Astrocyte (in vitro differentiated cells and primary cell): ENCODE measurements at regions not wholly inside any gene's neighbourhood (a gene's known extent, or its start where the extent isn't known, plus 50 kb on each side); places are given as distances from the start of the nearest gene placed in this dataset.

Experiments used
- DNase-seq: peaks from one replicate; pipeline ENCODE4 v3.0.0-alpha.2; 2010; ENCODE audit warnings: low read depth
- FAIRE-seq: peaks from 2 replicates; lab custom pipeline; 2011; peaks lifted over from hg19 to GRCh38; lab: Jason Lieb, UNC
- H2AFZ ChIP-seq: 2 replicates; pipeline ENCODE4 v1.6.0; 2012; ENCODE audit warnings: low read depth, low read length, inconsistent platforms
- H3K27ac ChIP-seq: 2 replicates; pipeline ENCODE4 v1.5.1; 2011; ENCODE audit warnings: low read depth, low read length, inconsistent platforms
- H3K27me3 ChIP-seq: 2 replicates; pipeline ENCODE4 v1.6.0; 2011; ENCODE audit warnings: low read length, inconsistent platforms; ENCODE audit not compliant: insufficient read depth
- H3K36me3 ChIP-seq: 2 replicates; pipeline ENCODE4 v1.5.1; 2011; ENCODE audit warnings: low read length, inconsistent platforms; ENCODE audit not compliant: insufficient read depth
- H3K4me1 ChIP-seq: 2 replicates; pipeline ENCODE4 v1.5.1; 2011; ENCODE audit warnings: low read length, inconsistent platforms; ENCODE audit not compliant: insufficient read depth
- H3K4me2 ChIP-seq: 2 replicates; pipeline ENCODE4 v1.6.0; 2012; ENCODE audit warnings: low read length, inconsistent platforms
- H3K4me3 ChIP-seq: 2 replicates; pipeline ENCODE4 v1.5.1; 2011; ENCODE audit warnings: low read depth, mild to moderate bottlenecking, low read length, inconsistent platforms; ENCODE audit not compliant: insufficient read depth
- H3K79me2 ChIP-seq: 2 replicates; pipeline ENCODE4 v1.6.0; 2012; ENCODE audit warnings: mild to moderate bottlenecking, low read length, inconsistent platforms; ENCODE audit not compliant: insufficient read depth
- H3K9ac ChIP-seq: 2 replicates; pipeline ENCODE4 v1.6.0; 2012; ENCODE audit warnings: mild to moderate bottlenecking, low read length, inconsistent platforms
- H3K9me3 ChIP-seq: 2 replicates; pipeline ENCODE4 v1.5.1; 2012; ENCODE audit warnings: low read depth, mild to moderate bottlenecking, low read length, inconsistent platforms; ENCODE audit not compliant: insufficient read depth
- H4K20me1 ChIP-seq: 2 replicates; pipeline ENCODE4 v1.6.0; 2012; ENCODE audit warnings: low read length, inconsistent platforms; ENCODE audit not compliant: insufficient read depth
- H3K27ac Mint-ChIP-seq: one replicate; pipeline ENCODE4 v1.8.0; 2021; ENCODE audit warnings: mild to moderate bottlenecking, mixed read lengths; ENCODE audit not compliant: unreplicated experiment
- H3K27me3 Mint-ChIP-seq: one replicate; pipeline ENCODE4 v1.8.0; 2021; ENCODE audit warnings: low read depth, mixed read lengths; ENCODE audit not compliant: unreplicated experiment
- H3K36me3 Mint-ChIP-seq: one replicate; pipeline ENCODE4 v1.8.0; 2021; ENCODE audit warnings: low read depth, mixed read lengths; ENCODE audit not compliant: unreplicated experiment
- H3K4me1 Mint-ChIP-seq: one replicate; pipeline ENCODE4 v1.8.0; 2021; ENCODE audit warnings: low read depth, mixed read lengths; ENCODE audit not compliant: unreplicated experiment
- H3K4me3 Mint-ChIP-seq: one replicate; pipeline ENCODE4 v1.8.0; 2021; ENCODE audit warnings: mild to moderate bottlenecking, moderate library complexity, mixed read lengths; ENCODE audit not compliant: unreplicated experiment
- H3K9me3 Mint-ChIP-seq: one replicate; pipeline ENCODE4 v1.8.0; 2021; ENCODE audit warnings: mild to moderate bottlenecking, mixed read lengths; ENCODE audit not compliant: unreplicated experiment
- CTCF ChIP-seq: IDR thresholded peaks from 2 replicates; pipeline ENCODE4 v1.5.1; 2011; ENCODE audit warnings: low read depth, mild to moderate bottlenecking, inconsistent platforms, low read length, moderate library complexity; ENCODE audit not compliant: insufficient read depth
- EZH2 ChIP-seq: IDR thresholded peaks from 2 replicates; pipeline ENCODE4 v1.6.1; 2012; ENCODE audit warnings: mild to moderate bottlenecking, low read length, inconsistent platforms; ENCODE audit not compliant: insufficient read depth

- no peak for FAIRE-seq
Measured at GRCh38 chr4:11259837-11260236, 168.9 kb downstream of the HS3ST1 start.

GRCh38 chr4:11252149-11252548 lies 176.5 kb downstream of the HS3ST1 start:
- TF ChIP-seq CTCF (no peak), EZH2 (no peak)
- DNase-seq = no peak
- peaks cover 2% of the 10 kb centered on the region for H3K9me3 Mint-ChIP-seq
- Histone ChIP-seq H2AFZ (no peak overlapping the region), H3K27me3 (peaks cover 6% of the 10 kb centered on the region), H3K4me2 (no peak overlapping the region), H3K27ac (no peak overlapping the region), H3K9ac (no peak overlapping the region), H3K79me2 (no peaks in the 10 kb centered on the region), H3K9me3 (no peaks in the 10 kb centered on the region), H4K20me1 (no peaks in the 10 kb centered on the region), H3K36me3 (no peaks in the 10 kb centered on the region), H3K4me1 (no peaks in the 10 kb centered on the region), H3K4me3 (no peak overlapping the region)
- no peak overlapping the region for H3K27ac Mint-ChIP-seq
- H3K4me3 Mint-ChIP-seq = no peak overlapping the region
- H3K27me3 Mint-ChIP-seq = peaks cover 14% of the 10 kb centered on the region
- no peaks in the 10 kb centered on the region for H3K4me1 Mint-ChIP-seq
- no peaks in the 10 kb centered on the region for H3K36me3 Mint-ChIP-seq
- FAIRE-seq = no peak

More at GRCh38 chr4:11259837-11260236, 168.9 kb downstream of the HS3ST1 start:
- no peak for TF ChIP-seq CTCF
- no peak for TF ChIP-seq EZH2
- no peaks in the 10 kb centered on the region for H3K36me3 Mint-ChIP-seq
- no peak overlapping the region for H3K4me3 Mint-ChIP-seq
- H3K9me3 Mint-ChIP-seq = no peaks in the 10 kb centered on the region
- Histone ChIP-seq H3K36me3 (no peaks in the 10 kb centered on the region), H4K20me1 (no peaks in the 10 kb centered on the region), H3K4me2 (no peak overlapping the region), H3K79me2 (no peaks in the 10 kb centered on the region), H3K9ac (no peak overlapping the region), H3K9me3 (peaks cover 3% of the 10 kb centered on the region), H3K27me3 (no peaks in the 10 kb centered on the region), H2AFZ (no peak overlapping the region), H3K27ac (no peak overlapping the region), H3K4me1 (no peaks in the 10 kb centered on the region), H3K4me3 (no peak overlapping the region)
- H3K27me3 Mint-ChIP-seq = no peaks in the 10 kb centered on the region
- H3K27ac Mint-ChIP-seq = peak overlapping the region; percentile 77
- H3K4me1 Mint-ChIP-seq = peaks cover 7% of the 10 kb centered on the region
- DNase-seq = no peak

- Histone ChIP-seq H3K9ac (no peak overlapping the region), H4K20me1 (no peaks in the 10 kb centered on the region), H3K36me3 (no peaks in the 10 kb centered on the region), H2AFZ (no peak overlapping the region), H3K27me3 (peaks cover 6% of the 10 kb centered on the region), H3K4me1 (no peaks in the 10 kb centered on the region), H3K4me2 (no peak overlapping the region), H3K4me3 (no peak overlapping the region), H3K9me3 (no peaks in the 10 kb centered on the region), H3K79me2 (no peaks in the 10 kb centered on the region), H3K27ac (no peak overlapping the region)
- Mint-ChIP-seq H3K36me3 (no peaks in the 10 kb centered on the region), H3K27me3 (peaks cover 14% of the 10 kb centered on the region), H3K27ac (no peak overlapping the region), H3K4me1 (no peaks in the 10 kb centered on the region), H3K4me3 (no peak overlapping the region), H3K9me3 (peaks cover 2% of the 10 kb centered on the region)
- no peak for FAIRE-seq
- TF ChIP-seq CTCF (no peak), EZH2 (no peak)
- no peak for DNase-seq
Measured at GRCh38 chr4:11250510-11250909, 178.2 kb downstream of the HS3ST1 start.
